OCI-LY1 (cell line): ENCODE measurements at regions not wholly inside any gene's neighbourhood (a gene's known extent, or its start where the extent isn't known, plus 50 kb on each side); places are given as distances from the start of the nearest gene placed in this dataset.

ENCODE experiments used
- H2AFZ ChIP-seq: fragments of 200-600 bp; sonication (generic), shearing (Covaris generic); 2 replicates; pipeline ENCODE4 v1.6.0; 2014; ENCODE audit warnings: antibody characterized with exemption, mild to moderate bottlenecking, low read length
- H3F3A ChIP-seq: fragments of 200-600 bp; sonication (generic), shearing (Covaris generic); 2 replicates; pipeline ENCODE4 v1.6.0; 2014; ENCODE audit warnings: mild to moderate bottlenecking, antibody characterized with exemption, low read length, moderate library complexity; ENCODE audit not compliant: insufficient read depth
- H3K27ac ChIP-seq: fragments of 200-600 bp; sonication (generic); 2 replicates; pipeline ENCODE4 v1.5.1; 2014; ENCODE audit warnings: low read length, mixed run types, mild to moderate bottlenecking, low read depth; ENCODE audit not compliant: poor library complexity, severe bottlenecking
- H3K27me3 ChIP-seq: fragments of 200-600 bp; sonication (generic); 2 replicates; pipeline ENCODE4 v1.6.0; 2014; ENCODE audit warnings: antibody characterized with exemption, mild to moderate bottlenecking, low read length, moderate library complexity; ENCODE audit not compliant: insufficient read depth
- H3K36me3 ChIP-seq: fragments of 200-600 bp; sonication (generic); 2 replicates; pipeline ENCODE4 v1.6.1; 2014; ENCODE audit warnings: mild to moderate bottlenecking, antibody characterized with exemption, low read length, moderate library complexity, mixed read lengths; ENCODE audit not compliant: insufficient read depth
- H3K4me1 ChIP-seq: fragments of 200-600 bp; sonication (generic); 2 replicates; pipeline ENCODE4 v1.5.1; 2014; ENCODE audit warnings: mild to moderate bottlenecking, low read length, moderate library complexity; ENCODE audit not compliant: insufficient read depth, severe bottlenecking
- H3K4me2 ChIP-seq: fragments of 200-600 bp; sonication (generic), shearing (Covaris generic); 2 replicates; pipeline ENCODE4 v1.6.1; 2014; ENCODE audit warnings: low read length
- H3K4me3 ChIP-seq: fragments of 200-600 bp; sonication (generic); 2 replicates; pipeline ENCODE4 v1.5.1; 2014; ENCODE audit warnings: low read length, low read depth, mild to moderate bottlenecking, mixed read lengths; ENCODE audit not compliant: poor library complexity, severe bottlenecking
- H3K79me2 ChIP-seq: fragments of 200-600 bp; shearing (Covaris generic); 2 replicates; pipeline ENCODE4 v1.6.1; 2016; ENCODE audit warnings: mixed run types, low read length, mixed read lengths; ENCODE audit not compliant: insufficient read depth
- H3K9ac ChIP-seq: fragments of 200-600 bp; sonication (generic), shearing (Covaris generic); 2 replicates; pipeline ENCODE4 v1.6.1; 2014; ENCODE audit warnings: mild to moderate bottlenecking, low read length, mixed read lengths
- H3K9me2 ChIP-seq: fragments of 200-600 bp; sonication (generic), shearing (Covaris generic); 2 replicates; pipeline ENCODE4 v1.6.1; 2014; ENCODE audit warnings: low read depth, mild to moderate bottlenecking, low read length, mixed read lengths
- H3K9me3 ChIP-seq: fragments of 200-600 bp; shearing (Covaris generic); 2 replicates; pipeline ENCODE4 v1.6.1; 2014; ENCODE audit warnings: low read length, mixed read lengths
- H4K20me1 ChIP-seq: fragments of 200-600 bp; sonication (generic), shearing (Covaris generic); 2 replicates; pipeline ENCODE4 v1.6.0; 2016; ENCODE audit warnings: mild to moderate bottlenecking, low read length; ENCODE audit not compliant: insufficient read depth
- EZH2 ChIP-seq: fragments of 200-600 bp; sonication (generic), shearing (Covaris generic); IDR thresholded peaks from 2 replicates; pipeline ENCODE4 v1.8.0; 2017; ENCODE audit warnings: borderline replicate concordance, mixed run types, mild to moderate bottlenecking, antibody characterized with exemption, low read length, moderate library complexity, mixed read lengths
- TF ChIP-seq, protein P1 (sequence below): fragments of 200-600 bp; sonication (generic), shearing (Covaris generic); IDR thresholded peaks from 2 replicates; pipeline ENCODE4 v1.5.1; 2017; ENCODE audit warnings: mild to moderate bottlenecking, antibody characterized with exemption, low read length, moderate library complexity, mixed read lengths

DNA sequence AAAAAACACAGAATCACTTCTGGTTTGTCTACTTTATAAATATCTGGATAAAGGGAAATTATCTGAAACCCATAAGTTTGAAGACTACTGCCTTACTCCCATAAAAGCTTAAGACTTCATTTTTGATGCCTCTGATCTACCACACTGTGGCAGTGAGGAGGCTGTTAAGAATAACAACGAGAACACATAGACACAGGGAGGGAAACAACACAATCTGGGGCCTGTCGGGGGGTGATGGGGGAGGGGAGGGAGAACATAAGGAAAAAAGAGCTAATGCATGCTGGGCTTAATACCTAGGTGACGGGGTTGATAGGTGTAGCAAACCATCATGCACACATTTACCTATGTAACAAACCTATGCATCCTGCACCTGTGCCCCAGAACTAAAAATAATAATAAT, 573.7 kb downstream of the GBA3 start:
- Histone ChIP-seq H3K79me2 (no peaks in the 10 kb centered on the region), H3K4me1 (no peaks in the 10 kb centered on the region), H3K27ac (no peak overlapping the region), H3K4me3 (no peak overlapping the region), H3K9ac (no peak overlapping the region), H4K20me1 (no peaks in the 10 kb centered on the region), H3K9me2 (no peaks in the 10 kb centered on the region), H3F3A (no peaks in the 10 kb centered on the region), H3K36me3 (no peaks in the 10 kb centered on the region), H2AFZ (no peak overlapping the region), H3K9me3 (no peaks in the 10 kb centered on the region), H3K27me3 (no peaks in the 10 kb centered on the region), H3K4me2 (no peak overlapping the region)
- TF ChIP-seq EZH2 = no peak
- TF ChIP-seq, protein P1, sequence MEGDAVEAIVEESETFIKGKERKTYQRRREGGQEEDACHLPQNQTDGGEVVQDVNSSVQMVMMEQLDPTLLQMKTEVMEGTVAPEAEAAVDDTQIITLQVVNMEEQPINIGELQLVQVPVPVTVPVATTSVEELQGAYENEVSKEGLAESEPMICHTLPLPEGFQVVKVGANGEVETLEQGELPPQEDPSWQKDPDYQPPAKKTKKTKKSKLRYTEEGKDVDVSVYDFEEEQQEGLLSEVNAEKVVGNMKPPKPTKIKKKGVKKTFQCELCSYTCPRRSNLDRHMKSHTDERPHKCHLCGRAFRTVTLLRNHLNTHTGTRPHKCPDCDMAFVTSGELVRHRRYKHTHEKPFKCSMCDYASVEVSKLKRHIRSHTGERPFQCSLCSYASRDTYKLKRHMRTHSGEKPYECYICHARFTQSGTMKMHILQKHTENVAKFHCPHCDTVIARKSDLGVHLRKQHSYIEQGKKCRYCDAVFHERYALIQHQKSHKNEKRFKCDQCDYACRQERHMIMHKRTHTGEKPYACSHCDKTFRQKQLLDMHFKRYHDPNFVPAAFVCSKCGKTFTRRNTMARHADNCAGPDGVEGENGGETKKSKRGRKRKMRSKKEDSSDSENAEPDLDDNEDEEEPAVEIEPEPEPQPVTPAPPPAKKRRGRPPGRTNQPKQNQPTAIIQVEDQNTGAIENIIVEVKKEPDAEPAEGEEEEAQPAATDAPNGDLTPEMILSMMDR = no peak

- H3K36me3 ChIP-seq = no peaks in the 10 kb centered on the region
- H3K27me3 ChIP-seq = no peaks in the 10 kb centered on the region
- H3K27ac ChIP-seq = no peak overlapping the region
- no peak overlapping the region for H2AFZ ChIP-seq
- H3K9me3 ChIP-seq = no peaks in the 10 kb centered on the region
- H4K20me1 ChIP-seq = no peaks in the 10 kb centered on the region
- TF ChIP-seq EZH2 = no peak
- TF ChIP-seq, protein P1 = no peak
- H3K4me2 ChIP-seq = no peak overlapping the region
- H3K9me2 ChIP-seq = no peaks in the 10 kb centered on the region
- H3K79me2 ChIP-seq = no peaks in the 10 kb centered on the region
- H3K4me3 ChIP-seq = no peak overlapping the region
- H3F3A ChIP-seq = no peaks in the 10 kb centered on the region
- no peaks in the 10 kb centered on the region for H3K4me1 ChIP-seq
- no peak overlapping the region for H3K9ac ChIP-seq
Observed at GRCh38 chr4:23260511-23260910, 567.8 kb downstream of the GBA3 start.

- Histone ChIP-seq H3K79me2 (no peaks in the 10 kb centered on the region), H3K9me2 (no peaks in the 10 kb centered on the region), H3K9me3 (no peaks in the 10 kb centered on the region), H3K4me2 (no peak overlapping the region), H3K27me3 (no peaks in the 10 kb centered on the region), H3K4me3 (no peak overlapping the region), H3K4me1 (no peaks in the 10 kb centered on the region), H4K20me1 (no peaks in the 10 kb centered on the region), H3K27ac (no peak overlapping the region), H3K9ac (no peak overlapping the region), H2AFZ (no peak overlapping the region), H3K36me3 (no peaks in the 10 kb centered on the region), H3F3A (no peaks in the 10 kb centered on the region)
- TF ChIP-seq EZH2 = no peak
- TF ChIP-seq, protein P1 = no peak
Observed at GRCh38 chr4:23245203-23245832, 552.6 kb downstream of the GBA3 start.
